Suppressor macrophage treated with lipopolysaccharide for 4 hours (primary cell): ENCODE measurements at regions not wholly inside any gene's neighbourhood (a gene's known extent, or its start where the extent isn't known, plus 50 kb on each side); places are given as distances from the start of the nearest gene placed in this dataset.

Experiments used
- DNase-seq: peaks from one replicate; pipeline ENCODE4 v3.0.0-alpha.2; 2020

DNA sequence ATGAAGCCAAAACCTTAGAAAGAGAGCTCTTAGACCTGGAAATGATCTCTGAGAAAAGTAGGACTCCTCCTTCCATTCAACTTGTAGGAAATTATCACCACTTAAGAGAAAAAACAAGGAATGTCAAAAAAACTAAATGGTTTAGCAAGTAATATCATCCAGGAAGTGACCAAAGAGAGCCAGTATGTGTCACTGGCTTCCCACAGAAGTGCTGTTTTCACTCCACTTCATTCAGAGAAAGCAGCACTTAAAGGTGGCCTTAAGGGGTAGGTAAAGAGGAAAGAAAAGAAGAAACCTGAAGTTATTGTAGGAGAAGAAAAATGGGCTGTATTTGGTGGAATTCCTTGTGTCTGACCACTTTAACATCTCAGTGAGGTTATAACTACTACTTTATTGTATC, 414.4 kb upstream of the ETAA1 start:
- no peak for DNase-seq

DNA sequence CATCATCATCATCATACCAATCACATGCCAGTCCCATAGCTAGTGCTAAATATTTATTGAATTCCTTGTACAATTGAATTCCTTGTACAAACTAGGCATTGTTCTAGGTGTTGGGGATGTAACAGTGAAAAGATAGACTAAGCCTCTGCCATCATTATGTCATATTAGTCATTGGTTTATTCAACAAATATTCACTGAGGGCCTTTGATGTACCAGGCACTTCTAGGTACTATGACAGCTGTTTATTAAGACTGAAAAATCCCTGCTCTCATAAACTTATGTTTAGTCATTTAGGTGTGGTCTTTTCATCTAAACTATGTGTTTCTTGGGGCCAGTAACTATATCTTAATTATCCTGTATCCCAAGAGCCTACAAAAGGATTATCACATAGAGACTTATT, 412.3 kb upstream of the ETAA1 start:
- DNase-seq, result no peak

DNA sequence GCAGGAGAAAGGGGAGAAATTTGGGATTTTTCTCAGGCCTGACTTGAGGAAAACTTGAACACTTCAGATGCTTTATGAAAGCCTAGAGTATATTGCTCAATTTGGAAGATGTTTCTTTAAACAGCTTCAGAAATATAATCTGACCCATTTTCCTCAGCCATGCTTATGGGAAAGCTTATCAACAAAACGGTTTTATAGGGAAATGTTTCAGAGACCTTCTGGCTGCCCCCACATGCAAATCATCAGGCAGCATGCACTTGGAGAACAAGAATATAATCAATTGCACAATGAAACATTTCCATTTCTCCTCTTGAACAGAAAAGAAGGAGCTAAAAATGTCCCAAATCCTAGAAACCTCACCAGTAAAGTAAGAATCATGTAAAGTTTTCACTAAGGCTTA, 411.2 kb upstream of the ETAA1 start:
- DNase-seq, result no peak

DNA sequence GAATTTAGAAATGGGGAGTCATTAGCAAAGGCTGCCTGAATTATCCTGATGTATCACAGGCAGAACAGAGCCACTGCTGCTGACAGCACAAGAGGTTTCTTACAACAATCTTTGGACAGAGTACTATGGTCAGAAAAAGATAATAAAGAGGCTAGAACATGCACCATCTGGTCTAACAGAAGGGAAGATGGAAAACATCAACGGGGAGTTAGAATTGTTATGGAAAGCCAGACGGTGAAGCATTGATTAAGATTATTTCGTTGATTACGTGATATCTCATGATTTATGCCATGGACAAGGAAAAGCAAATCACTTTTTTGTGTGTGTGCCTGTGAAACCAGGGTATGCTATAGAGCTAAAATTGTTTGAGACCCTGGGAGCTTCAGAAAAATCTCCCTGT, 409.4 kb upstream of the ETAA1 start:
- DNase-seq, result no peak

DNA sequence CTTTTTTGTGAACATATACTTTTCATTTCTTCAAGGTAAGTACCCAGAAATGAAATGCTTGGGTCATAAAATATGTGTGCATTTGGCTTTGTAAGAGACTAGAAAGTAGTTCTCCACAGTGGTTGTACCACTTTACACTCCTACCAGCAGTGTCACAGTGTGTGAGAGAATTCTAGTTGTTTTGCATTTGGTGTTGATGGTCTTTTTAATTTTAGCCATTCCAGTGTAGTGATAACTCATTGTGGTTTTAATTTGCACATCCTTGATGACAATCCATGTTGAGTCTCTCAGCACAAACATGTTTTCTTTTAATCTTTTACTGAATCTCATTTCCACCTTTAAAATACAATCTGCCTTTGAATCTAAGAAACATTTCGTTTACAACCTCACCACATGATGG, 402.5 kb upstream of the ETAA1 start:
- DNase-seq, result no peak

DNA sequence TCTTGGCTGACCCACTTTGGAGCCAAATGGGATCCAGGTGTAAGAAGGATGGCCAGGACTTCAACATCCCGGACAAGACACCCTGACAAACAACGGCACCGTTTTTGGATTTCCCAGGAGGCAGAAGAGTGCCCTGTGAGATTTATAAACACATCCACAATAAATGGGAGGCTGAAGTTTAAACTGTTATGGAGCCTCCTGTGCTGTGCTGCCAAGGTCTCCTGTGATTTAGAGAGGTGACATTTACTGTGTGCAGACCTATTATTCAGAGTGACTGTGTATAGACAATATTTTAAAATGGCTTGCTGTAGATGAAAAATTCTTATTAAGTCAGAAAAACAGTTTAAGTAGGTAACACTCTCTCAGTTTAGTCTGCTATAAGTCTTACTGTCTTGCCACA, 401.5 kb upstream of the ETAA1 start:
- DNase-seq, result no peak

DNA sequence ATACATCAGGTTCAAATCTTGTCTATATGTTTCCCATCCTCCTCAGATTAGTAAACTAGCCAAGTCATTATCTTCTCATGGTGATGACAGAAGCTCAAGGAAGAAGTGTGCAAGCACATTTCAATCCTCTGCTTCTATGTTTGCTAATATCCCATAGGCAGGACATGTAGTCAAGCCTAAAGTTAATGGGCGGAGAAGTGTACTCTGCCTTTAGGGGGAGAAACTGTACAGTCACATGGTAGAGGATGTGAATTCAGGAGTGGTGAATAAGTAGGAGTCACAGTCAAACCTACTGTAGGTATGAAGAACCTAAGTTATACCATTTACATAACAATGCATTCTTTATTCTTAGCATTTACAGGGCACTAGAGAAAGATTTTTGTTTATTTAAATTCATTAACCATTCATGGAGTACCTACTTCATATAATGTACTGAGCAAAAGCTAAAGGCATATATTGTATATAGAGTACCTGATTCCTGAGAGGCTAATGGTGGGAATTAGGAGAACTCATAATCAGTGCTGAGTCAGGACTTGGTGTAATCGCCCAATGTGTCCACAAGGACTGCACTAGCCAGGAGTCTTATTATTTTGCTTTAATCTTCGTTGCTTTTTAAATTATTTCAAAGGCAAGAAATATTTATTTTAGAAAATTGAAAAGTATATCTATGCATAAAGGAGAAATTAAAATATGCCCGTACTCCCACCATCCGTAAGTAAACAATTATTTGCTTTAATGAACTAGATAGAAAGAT, 394.3 kb upstream of the ETAA1 start:
- no peak for DNase-seq

DNA sequence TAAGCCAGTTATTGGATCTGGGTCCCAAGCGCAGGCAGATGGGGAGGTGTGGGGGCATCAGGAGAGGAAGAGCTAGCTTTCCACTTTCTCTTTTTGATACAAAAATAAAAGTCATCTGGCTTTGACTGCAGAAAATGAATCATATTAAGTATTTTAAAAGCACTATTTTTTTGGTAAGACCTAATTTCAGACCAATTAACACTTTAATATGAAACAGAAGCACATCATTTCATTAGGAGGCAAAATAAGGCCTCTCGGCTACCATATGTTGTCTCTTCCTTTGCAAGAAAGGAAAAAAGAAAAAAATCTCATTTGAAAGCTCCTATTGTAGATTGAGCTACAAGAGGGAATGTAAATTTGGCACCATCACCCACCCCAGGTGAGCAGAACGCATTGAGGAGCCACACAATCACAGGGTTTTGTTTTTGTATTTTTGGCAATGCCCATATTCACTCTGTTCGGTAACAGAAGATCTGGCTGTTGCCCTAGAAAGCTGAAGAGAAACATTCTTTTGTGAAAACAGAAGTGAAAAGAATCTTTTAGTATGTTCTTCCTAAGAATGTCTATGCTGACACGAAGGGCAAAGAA, 390.7 kb upstream of the ETAA1 start:
- no peak for DNase-seq

DNA sequence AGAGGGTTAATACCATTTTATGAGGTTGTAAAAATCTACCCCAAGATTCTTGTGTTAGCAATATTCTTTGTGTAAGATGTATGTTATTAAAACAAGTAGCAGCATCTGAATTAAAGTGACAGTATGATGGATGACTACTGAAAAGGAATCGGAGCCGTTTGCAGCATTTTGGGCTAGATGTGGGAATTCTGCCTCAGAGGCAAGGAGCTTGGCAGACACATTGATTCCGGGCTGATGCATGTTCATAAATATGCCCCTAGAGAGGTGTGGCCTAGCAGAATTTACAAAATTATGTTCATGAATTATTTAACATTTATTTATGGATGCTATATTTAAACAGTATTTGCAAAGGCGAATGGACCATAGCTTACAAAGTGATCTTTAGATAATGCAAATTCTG, 389.0 kb upstream of the ETAA1 start:
- DNase-seq, result no peak

DNA sequence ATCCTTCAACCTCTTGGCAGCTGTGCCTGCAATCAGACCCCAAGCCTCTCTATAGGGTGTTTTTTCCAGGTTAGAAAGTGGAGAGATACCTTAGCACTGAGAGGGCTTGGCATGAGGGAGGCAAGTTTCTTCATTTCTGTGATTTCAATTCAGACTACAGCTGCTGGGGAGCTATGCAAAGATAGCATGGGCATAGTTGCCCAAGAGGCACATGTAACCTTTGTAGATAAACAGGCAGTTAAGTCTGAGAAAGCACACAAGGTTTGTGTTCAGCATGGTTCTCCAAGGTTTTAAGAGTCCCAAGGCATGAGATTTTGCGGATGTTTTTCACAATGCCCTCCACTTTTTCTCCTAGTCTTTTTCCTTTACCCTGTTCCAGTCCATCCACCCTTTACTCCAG, 385.0 kb upstream of the ETAA1 start:
- DNase-seq, result no peak

DNA sequence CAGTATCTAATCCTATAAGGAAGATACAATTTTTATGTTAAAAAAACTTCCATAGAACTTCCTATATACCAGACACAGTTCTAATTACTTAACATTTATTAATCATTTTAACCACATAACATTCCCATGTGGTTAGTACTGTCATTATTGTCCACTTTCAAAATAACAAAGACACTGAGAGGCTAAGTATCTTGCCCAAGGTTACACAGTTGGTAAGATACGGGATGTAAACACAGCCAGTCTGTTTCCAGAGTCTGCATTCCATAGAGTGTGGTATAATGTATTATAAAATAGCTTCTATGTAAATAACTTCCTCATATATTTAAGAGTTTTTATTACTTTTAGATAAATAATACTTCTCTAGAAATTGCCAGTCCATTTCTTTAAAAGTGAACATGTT, 383.3 kb upstream of the ETAA1 start:
- no peak for DNase-seq

DNA sequence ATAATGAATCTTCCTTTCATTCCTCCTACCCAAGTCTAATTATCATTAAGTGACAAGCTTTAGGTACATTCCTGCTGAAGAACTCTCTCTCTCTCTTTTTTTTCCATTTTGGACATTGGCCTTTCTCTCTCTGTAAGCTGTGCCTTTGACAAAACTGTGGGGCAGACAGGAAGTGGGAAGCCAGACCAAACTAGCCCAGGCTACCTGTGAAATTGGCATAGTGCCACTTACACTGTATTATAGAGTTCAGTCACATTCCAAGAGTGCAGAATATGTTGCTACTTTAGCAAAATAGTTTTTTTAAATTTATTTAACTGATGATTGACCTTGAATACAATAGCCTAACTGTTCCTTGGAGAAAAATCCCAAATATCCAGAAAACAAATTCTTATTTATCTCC, 381.5 kb upstream of the ETAA1 start:
- DNase-seq, result no peak

DNA sequence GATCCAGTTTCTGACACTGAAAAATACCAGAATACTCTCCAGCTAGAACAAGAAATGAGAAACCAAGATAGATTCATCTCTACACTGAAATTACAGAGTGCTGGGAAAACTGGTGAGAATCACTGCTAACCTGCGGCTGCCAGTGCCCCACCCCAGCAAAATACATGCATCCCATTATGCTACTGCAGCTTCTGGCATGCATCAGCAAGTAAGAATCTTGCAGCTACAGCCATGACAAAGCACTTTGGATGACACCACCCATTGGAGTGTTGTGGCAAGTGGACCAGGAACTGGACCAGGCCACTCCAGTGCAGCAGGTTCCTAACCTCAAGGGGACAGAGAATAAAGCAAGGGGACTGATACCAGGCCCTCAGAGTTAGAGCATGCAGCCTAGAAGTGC, 378.8 kb upstream of the ETAA1 start:
- no peak for DNase-seq

DNA sequence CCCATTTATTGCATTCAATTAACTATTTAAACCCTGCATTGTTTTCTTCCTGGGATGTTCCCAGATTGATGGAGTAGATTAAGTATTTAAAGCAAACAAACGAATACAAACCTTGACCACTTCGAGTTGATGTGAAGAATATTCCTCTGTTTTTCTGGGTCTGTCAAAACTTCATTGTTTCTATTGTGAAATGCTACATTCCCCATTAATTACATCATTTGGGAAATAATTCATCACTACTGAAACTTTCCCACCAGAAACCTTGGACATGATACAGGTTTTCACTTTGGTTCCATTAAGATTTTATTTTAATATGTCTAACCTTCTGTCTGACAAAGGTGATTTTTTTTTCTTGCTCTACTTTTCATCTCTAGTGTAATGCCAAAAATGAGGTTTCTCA, 365.1 kb upstream of the ETAA1 start:
- no peak for DNase-seq

DNA sequence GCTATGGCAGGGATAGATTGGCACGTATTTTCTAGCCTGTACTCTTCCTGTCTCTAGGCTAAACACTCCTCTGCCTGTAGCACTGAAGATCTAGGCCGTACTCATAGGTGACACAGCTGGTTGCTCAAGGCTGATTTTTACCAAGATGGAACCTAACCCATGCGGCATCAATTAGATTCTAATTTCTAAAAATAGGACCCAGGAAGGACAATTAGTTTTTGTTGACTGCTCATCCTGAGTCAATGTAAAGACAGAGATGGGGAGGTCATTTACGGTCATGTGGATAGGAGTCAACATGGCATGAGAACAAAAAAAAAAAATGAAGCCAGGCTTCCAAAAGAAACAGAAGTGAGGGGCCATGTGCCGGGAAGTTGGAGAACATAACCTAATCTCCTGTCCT, 360.7 kb upstream of the ETAA1 start:
- DNase-seq, result no peak

DNA sequence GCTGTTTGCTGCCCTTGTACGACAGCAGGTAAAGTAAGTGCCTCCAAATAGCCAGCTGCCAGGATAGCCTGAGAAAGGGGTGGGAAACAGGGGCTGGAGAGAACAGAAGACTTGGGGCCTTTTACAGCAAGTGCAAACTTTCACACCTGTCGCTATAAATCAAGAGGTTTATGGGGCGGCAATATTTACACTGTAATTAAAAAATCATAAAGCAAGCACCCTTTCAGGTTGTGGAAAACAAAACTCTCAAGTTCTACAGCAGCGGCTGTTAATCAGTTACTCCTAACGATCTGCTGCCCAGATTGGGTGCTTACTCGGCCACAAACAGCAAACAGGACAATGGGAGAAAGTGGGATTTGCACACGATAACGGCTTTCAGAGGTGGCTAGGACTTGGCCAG, 359.5 kb upstream of the ETAA1 start:
- no peak for DNase-seq

DNA sequence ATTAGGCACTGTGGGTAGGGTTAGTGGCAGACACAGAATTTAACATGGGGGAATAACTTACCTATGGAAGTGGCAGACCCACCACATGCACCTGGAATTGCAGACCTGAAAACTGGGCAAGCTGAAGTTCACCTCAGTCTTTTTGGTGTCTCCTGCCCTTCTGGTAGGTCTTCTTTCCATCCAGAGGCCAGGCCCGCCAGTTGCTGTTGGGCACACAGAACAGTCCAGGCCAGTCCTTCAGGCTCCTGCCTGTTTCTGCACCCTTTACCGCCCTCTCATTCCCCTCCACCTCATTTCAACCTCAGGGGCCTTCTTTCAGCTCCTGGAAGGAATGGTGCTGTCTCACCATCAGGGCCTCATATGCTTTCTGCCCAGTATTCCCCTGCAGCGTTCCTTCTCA, 358.9 kb upstream of the ETAA1 start:
- DNase-seq, result no peak

DNA sequence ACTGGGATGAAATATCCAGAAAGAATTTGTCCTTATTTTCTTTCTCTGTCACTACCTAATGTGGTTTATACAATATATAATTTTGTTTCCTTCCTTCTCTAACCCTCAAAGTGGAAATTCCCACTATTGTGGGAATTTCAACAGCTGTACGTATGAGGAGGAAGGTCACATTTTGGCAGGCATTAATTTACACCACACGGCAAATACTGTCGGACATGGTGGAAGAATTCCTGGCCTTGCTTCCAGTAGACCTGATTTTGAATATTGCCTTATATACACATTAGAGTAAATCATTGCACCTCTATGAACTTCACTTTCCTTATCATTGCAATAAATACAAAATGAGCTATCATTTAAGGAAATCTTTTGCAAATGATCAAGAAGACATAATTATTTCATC, 358.1 kb upstream of the ETAA1 start:
- no peak for DNase-seq

DNA sequence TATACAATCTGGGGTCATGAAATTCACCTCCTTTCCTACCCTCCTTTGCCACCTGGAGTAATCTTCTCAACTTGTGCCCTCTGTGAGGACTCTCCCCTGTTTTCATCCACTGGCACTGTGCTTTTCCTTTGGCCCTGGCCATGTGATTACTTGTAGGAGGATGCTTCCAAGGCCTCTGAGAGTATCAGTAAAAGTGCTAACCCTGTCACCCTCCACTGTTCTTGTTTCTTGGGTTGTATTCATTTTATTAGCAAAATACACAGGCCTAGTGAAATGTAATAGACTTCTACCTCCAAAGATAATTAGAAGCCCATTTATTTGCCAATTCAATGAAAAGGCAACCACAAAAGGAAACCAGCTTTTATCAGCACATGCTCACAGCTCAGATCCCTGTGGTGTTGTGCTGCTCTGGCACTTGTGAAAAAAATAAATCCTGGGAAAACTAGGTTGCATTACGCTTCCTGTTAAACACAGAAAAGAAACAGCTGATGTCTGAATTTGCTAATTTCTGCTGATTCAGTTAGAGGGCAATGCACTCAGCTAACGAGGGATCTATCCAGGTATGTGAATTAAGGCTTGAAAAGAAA, 357.5 kb upstream of the ETAA1 start:
- DNase-seq, result no peak

DNA sequence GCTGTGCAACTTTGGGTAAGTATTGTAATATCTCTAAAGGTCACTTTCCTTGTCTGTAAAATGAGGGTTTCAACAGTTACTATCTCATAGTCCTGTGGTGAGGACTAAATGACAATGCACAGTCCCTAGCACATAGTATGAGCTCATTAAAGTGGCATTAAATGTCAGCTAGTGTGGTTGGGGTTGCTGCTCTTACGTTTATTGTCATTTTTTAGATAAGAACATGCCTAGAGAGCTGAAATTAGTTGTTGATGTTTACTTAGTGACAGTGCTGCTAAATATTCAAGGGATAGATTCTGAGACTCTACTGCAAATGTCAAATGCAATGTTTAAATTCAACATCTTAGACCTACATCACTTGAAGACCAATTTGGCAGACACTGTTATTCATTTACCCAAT, 356.1 kb upstream of the ETAA1 start:
- no peak for DNase-seq

DNA sequence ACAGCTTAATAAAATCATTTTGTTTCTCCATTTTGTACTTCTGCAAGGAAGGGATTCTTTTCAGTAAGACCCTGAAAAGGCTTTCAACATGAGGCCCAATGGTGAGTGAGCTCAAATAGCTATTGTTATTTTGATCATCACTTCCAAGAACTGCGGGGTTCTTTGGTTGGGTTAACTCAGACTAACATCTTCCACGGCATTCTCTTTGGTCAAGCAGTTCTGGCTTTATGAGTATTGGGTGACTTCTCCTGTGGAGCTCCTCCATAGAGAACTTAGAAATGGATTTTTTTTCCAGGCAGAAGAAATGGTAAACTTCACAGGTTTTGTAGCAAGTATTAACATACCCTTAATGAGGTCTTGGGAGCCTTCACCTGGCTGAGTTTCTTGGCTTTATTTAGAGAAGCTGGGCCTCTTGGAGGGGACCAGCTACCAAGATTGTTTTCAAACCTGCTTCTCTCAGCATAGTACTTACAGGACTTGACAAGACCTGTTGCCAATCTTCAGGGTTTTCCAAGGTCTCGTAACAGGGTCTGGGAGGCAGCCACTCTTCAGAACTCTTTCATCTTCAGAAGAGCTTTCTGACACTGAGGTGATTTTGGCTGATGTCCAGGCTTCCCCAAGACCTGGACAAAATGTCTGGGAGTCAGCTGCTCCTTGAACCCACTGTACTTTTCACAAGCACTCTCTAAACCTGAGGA, 353.2 kb upstream of the ETAA1 start:
- DNase-seq, result no peak

DNA sequence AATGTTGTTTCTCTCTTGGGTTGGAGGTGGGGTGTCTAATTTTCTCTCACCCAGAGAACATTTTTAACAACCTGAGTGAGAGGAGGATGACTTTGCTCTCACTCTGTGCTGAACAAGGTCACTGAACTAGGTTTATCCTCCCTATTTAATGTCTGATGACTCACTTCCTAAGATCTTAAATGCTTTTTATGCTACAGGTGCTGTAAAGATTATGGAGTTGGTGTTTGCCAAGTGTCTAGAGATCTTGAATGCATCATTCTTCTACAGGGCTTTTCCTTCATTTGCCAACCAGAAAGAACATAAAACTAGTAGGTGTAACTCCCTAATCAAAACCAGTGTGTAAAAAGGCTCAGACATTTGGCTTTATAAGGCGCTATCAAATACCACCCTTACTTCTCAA, 350.5 kb upstream of the ETAA1 start:
- no peak for DNase-seq

DNA sequence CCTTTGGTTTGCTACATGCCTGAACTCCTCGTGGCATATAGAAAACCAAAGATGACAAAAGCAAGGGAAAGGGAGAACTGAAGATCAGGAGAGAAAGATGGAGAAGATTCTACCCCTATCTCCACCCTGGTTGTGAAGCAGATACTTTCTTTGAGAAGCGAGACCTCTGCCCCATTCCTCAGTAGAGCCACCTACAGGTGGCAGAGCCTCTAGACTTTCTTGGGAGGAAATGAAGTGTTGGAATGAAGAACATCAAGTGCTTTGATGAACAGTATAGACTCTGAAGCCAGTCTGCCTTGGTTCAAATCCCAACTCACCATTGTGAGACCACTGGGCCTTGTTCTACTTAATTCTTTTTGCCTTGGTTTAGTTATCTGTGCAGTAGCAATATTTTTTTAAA, 348.8 kb upstream of the ETAA1 start:
- DNase-seq, result no peak

DNA sequence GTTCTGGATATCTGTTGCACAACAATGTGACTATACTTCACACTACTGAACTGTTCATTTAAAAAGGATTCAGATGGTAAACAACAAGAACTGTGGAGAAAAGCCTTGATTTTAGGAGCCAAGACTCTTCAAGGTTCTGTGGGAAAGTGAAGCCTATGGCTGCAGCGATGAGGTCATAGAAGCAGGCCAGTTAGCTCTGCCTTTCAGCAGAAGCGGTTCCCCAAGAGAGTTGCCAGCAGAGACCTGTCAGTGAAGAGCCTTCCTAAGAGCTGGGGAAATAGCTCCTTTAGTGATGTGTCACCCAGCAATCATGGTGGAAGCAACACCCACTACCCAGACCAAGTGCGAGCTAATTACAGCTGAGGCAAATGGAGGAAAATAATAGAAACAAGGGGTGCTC, 346.5 kb upstream of the ETAA1 start:
- no peak for DNase-seq
